Activated T-cell treated with anti-CD3 and anti-CD28 coated beads, Interleukin-2, amount 50 U/mL, for 1 hour (primary cell): ENCODE measurements at regions not wholly inside any gene's neighbourhood (a gene's known extent, or its start where the extent isn't known, plus 50 kb on each side); places are given as distances from the start of the nearest gene placed in this dataset.
"Not testable (repeated sequence)": the region's sequence is repeated elsewhere in the genome, so short reads cannot be mapped to it uniquely, and the experiment has no call there.

Experiments
- DNase-seq: peaks from one replicate; pipeline ENCODE4 v3.0.0-alpha.2; 2020

GRCh38 chr14:106185174-106185836 is 658.9 kb downstream of the TMEM121 start:
- DNase-seq = not testable (repeated sequence)

GRCh38 chr14:106185837-106186233 is 659.5 kb downstream of the TMEM121 start:
- DNase-seq = peak; percentile 78

- DNase-seq = no peak
Observed at GRCh38 chr14:106187216-106187615, 660.8 kb downstream of the TMEM121 start.

- not testable (repeated sequence) for DNase-seq
Observed at GRCh38 chr14:106192701-106193100, 666.3 kb downstream of the TMEM121 start.

GRCh38 chr14:106196459-106196858 is 670.1 kb downstream of the TMEM121 start:
- peak; percentile 75 for DNase-seq

- DNase-seq = not testable (repeated sequence)
Observed at GRCh38 chr14:106197264-106197663, 670.9 kb downstream of the TMEM121 start.

GRCh38 chr14:106199097-106199496 is 672.7 kb downstream of the TMEM121 start:
- DNase-seq = no peak

- DNase-seq = peak; percentile 34
Observed at GRCh38 chr14:106200541-106201315, 674.3 kb downstream of the TMEM121 start.

GRCh38 chr14:106201376-106201775 is 675.0 kb downstream of the TMEM121 start:
- DNase-seq = no peak

GRCh38 chr14:106203438-106203837 is 677.1 kb downstream of the TMEM121 start:
- no peak for DNase-seq

GRCh38 chr14:106204063-106204462 is 677.7 kb downstream of the TMEM121 start:
- DNase-seq = no peak

GRCh38 chr14:106207316-106207715 is 680.9 kb downstream of the TMEM121 start:
- no peak for DNase-seq

- DNase-seq = no peak
Observed at GRCh38 chr14:106208794-106209193, 682.4 kb downstream of the TMEM121 start.

GRCh38 chr14:106209755-106210154 is 683.4 kb downstream of the TMEM121 start:
- peak; percentile 64 for DNase-seq

- DNase-seq = no peak
Observed at GRCh38 chr14:106210650-106211049, 684.3 kb downstream of the TMEM121 start.

- no peak for DNase-seq
Observed at GRCh38 chr14:106211334-106211900, 685.0 kb downstream of the TMEM121 start.

- no peak for DNase-seq
Observed at GRCh38 chr14:106215229-106215628, 688.8 kb downstream of the TMEM121 start.

GRCh38 chr14:106216679-106217078 is 690.3 kb downstream of the TMEM121 start:
- DNase-seq = no peak

GRCh38 chr14:106218174-106218573 is 691.8 kb downstream of the TMEM121 start:
- no peak for DNase-seq

GRCh38 chr14:106222311-106222710 is 695.9 kb downstream of the TMEM121 start:
- no peak for DNase-seq

GRCh38 chr14:106222731-106223130 is 696.3 kb downstream of the TMEM121 start:
- no peak for DNase-seq

GRCh38 chr14:106227793-106228192 is 701.4 kb downstream of the TMEM121 start:
- no peak for DNase-seq

GRCh38 chr14:106228541-106229158 is 702.3 kb downstream of the TMEM121 start:
- DNase-seq = no peak

- no peak for DNase-seq
Observed at GRCh38 chr14:106230071-106230470, 703.7 kb downstream of the TMEM121 start.
